H9 (cell line): ENCODE measurements at regions not wholly inside any gene's neighbourhood (a gene's known extent, or its start where the extent isn't known, plus 50 kb on each side); places are given as distances from the start of the nearest gene placed in this dataset.

ENCODE experiments used
- DNase-seq: peaks from one replicate; pipeline ENCODE4 v3.0.0-alpha.2; 2017
- H2AFZ ChIP-seq: one replicate; pipeline ENCODE4 v1.6.1; 2013; ENCODE audit warnings: mild to moderate bottlenecking, low read length, control low read depth, moderate library complexity
- H2AK5ac ChIP-seq: 2 replicates; pipeline ENCODE4 v1.6.1; 2013; ENCODE audit warnings: low read length, control low read depth, mixed read lengths; ENCODE audit not compliant: insufficient read length
- H2BK120ac ChIP-seq: one replicate; pipeline ENCODE4 v1.6.1; 2013; ENCODE audit warnings: low read depth, mild to moderate bottlenecking, low read length, control low read depth, inconsistent platforms; ENCODE audit not compliant: poor library complexity, severe bottlenecking
- H2BK12ac ChIP-seq: 2 replicates; pipeline ENCODE4 v1.6.1; 2013; ENCODE audit warnings: low read length, control low read depth, mixed read lengths, low read depth; ENCODE audit not compliant: insufficient read length
- H2BK15ac ChIP-seq: 2 replicates; pipeline ENCODE4 v1.6.1; 2013; ENCODE audit warnings: low read depth, low read length, control low read depth
- H2BK20ac ChIP-seq: one replicate; pipeline ENCODE4 v1.6.1; 2013; ENCODE audit warnings: low read depth, mild to moderate bottlenecking, low read length, control low read depth, inconsistent platforms; ENCODE audit not compliant: poor library complexity, severe bottlenecking
- H2BK5ac ChIP-seq: 2 replicates; pipeline ENCODE4 v1.6.1; 2013; ENCODE audit warnings: low read length, control low read depth, mixed read lengths; ENCODE audit not compliant: insufficient read length
- H3K14ac ChIP-seq: 2 replicates; pipeline ENCODE4 v1.6.1; 2013; ENCODE audit warnings: low read length, control low read depth; ENCODE audit not compliant: insufficient read depth
- H3K18ac ChIP-seq: 2 replicates; pipeline ENCODE4 v1.6.1; 2013; ENCODE audit warnings: low read depth, mild to moderate bottlenecking, mixed read lengths, low read length, control low read depth; ENCODE audit not compliant: insufficient read length
- H3K23ac ChIP-seq: 2 replicates; pipeline ENCODE4 v1.6.1; 2013; ENCODE audit warnings: low read length, control low read depth, mixed read lengths, low read depth; ENCODE audit not compliant: insufficient read length
- H3K23me2 ChIP-seq: 2 replicates; pipeline ENCODE4 v1.6.1; 2013; ENCODE audit warnings: low read depth, mild to moderate bottlenecking, mixed read lengths, low read length, control low read depth; ENCODE audit not compliant: insufficient read length, poor library complexity, severe bottlenecking
- H3K27ac ChIP-seq: 2 replicates; pipeline ENCODE4 v1.5.1; 2013; ENCODE audit warnings: low read length, control low read depth, mixed read lengths, low read depth; ENCODE audit not compliant: insufficient read length
- H3K27me3 ChIP-seq: 2 replicates; pipeline ENCODE4 v1.6.1; 2013; ENCODE audit warnings: low read length, control low read depth, inconsistent platforms; ENCODE audit not compliant: insufficient read depth
- H3K4ac ChIP-seq: 2 replicates; pipeline ENCODE4 v1.6.1; 2013; ENCODE audit warnings: low read depth, mild to moderate bottlenecking, control low read depth, inconsistent platforms, low read length, moderate library complexity
- H3K4me1 ChIP-seq: 2 replicates; pipeline ENCODE4 v1.6.1; 2013; ENCODE audit warnings: low read length, control low read depth, inconsistent platforms; ENCODE audit not compliant: insufficient read depth
- H3K4me2 ChIP-seq: 2 replicates; pipeline ENCODE4 v1.6.1; 2013; ENCODE audit warnings: low read length, control low read depth, mixed read lengths; ENCODE audit not compliant: insufficient read length, insufficient read depth
- H3K56ac ChIP-seq: 2 replicates; pipeline ENCODE4 v1.6.1; 2013; ENCODE audit warnings: low read depth, mild to moderate bottlenecking, mixed read lengths, low read length, control low read depth; ENCODE audit not compliant: insufficient read length
- H3K79me1 ChIP-seq: 2 replicates; pipeline ENCODE4 v1.6.1; 2013; ENCODE audit warnings: low read depth, mild to moderate bottlenecking, moderate library complexity, low read length, control low read depth, inconsistent platforms; ENCODE audit not compliant: insufficient read depth, poor library complexity, severe bottlenecking
- H3K79me2 ChIP-seq: 2 replicates; pipeline ENCODE4 v1.6.1; 2013; ENCODE audit warnings: low read length, control low read depth, inconsistent platforms; ENCODE audit not compliant: insufficient read depth
- H3K9ac ChIP-seq: 2 replicates; pipeline ENCODE4 v1.6.1; 2013; ENCODE audit warnings: low read length, control low read depth, mixed read lengths; ENCODE audit not compliant: insufficient read length; ENCODE audit errors: extremely low read depth
- H3K9me3 ChIP-seq: one replicate; pipeline ENCODE4 v1.6.1; 2013; ENCODE audit warnings: low read depth, low read length, inconsistent platforms; ENCODE audit not compliant: control insufficient read depth
- H3T11ph ChIP-seq: one replicate; pipeline ENCODE4 v1.6.1; 2013; ENCODE audit warnings: mild to moderate bottlenecking, low read length, control low read depth, inconsistent platforms
- H4K20me1 ChIP-seq: one replicate; pipeline ENCODE4 v1.6.1; 2013; ENCODE audit not compliant: control insufficient read depth, insufficient read length, insufficient read depth
- H4K5ac ChIP-seq: 2 replicates; pipeline ENCODE4 v1.6.1; 2013; ENCODE audit warnings: low read depth, mild to moderate bottlenecking, mixed read lengths, low read length, control low read depth; ENCODE audit not compliant: insufficient read length
- H4K8ac ChIP-seq: replicated peaks from 2 replicates; pipeline ENCODE4 v1.6.1; 2013; ENCODE audit warnings: low read length, control low read depth, mixed read lengths, low read depth; ENCODE audit not compliant: insufficient read length
- H4K91ac ChIP-seq: 2 replicates; pipeline ENCODE4 v1.6.1; 2013; ENCODE audit warnings: low read depth, mild to moderate bottlenecking, moderate library complexity, mixed read lengths, low read length, control low read depth; ENCODE audit not compliant: insufficient read length
- H3K27ac Mint-ChIP-seq, 3 experiments: 2 replicates in 2 of 3; 3 replicates in 1 of 3; pipeline ENCODE4 v1.8.0; 2020 to 2021; ENCODE audit warnings: mixed read lengths in 3 of 3, mild to moderate bottlenecking in 1 of 3, moderate library complexity in 1 of 3
- H3K27me3 Mint-ChIP-seq: 2 replicates; pipeline ENCODE4 v1.8.0; 2021; ENCODE audit warnings: low read depth, mild to moderate bottlenecking, moderate library complexity, mixed read lengths
- H3K36me3 Mint-ChIP-seq, 3 experiments: 2 replicates in 2 of 3; 3 replicates in 1 of 3; pipeline ENCODE4 v1.8.0; 2020 to 2021; ENCODE audit warnings: low read depth in 3 of 3, mixed read lengths in 3 of 3; ENCODE audit not compliant: insufficient read depth in 1 of 3
- H3K4me1 Mint-ChIP-seq, 2 experiments: 2 replicates each; pipeline ENCODE4 v1.8.0; 2020; ENCODE audit warnings: mixed read lengths in 2 of 2
- H3K4me3 Mint-ChIP-seq, 2 experiments: 2 replicates in 1 of 2; 3 replicates in 1 of 2; pipeline ENCODE4 v1.8.0; 2020 to 2021; ENCODE audit warnings: mild to moderate bottlenecking in 2 of 2, mixed read lengths in 2 of 2, moderate library complexity in 1 of 2
- H3K9me3 Mint-ChIP-seq, 2 experiments: 2 replicates in 1 of 2; 3 replicates in 1 of 2; pipeline ENCODE4 v1.8.0; 2020; ENCODE audit warnings: mild to moderate bottlenecking in 2 of 2, mixed read lengths in 2 of 2, moderate library complexity in 1 of 2
- WGBS: extraction: QIAGEN DNeasy Blood & Tissue Kit; methylation state at CpG from one replicate; pipeline ENCODE4 v1.1.7; 2013; ENCODE audit warnings: missing lambda C conversion rate, low lambda C conversion rate, mixed read lengths; ENCODE audit not compliant: insufficient read length; ENCODE audit errors: extremely low coverage; 5-methylcytosine and 5-hydroxymethylcytosine counted together
- TF ChIP-seq, protein P1 (sequence below): fragments of 200-600 bp; sonication (generic); conservative IDR thresholded peaks from 3 replicates; pipeline ENCODE4 v1.8.0; 2021; ENCODE audit warnings: antibody characterized with exemption, mild to moderate bottlenecking

DNA sequence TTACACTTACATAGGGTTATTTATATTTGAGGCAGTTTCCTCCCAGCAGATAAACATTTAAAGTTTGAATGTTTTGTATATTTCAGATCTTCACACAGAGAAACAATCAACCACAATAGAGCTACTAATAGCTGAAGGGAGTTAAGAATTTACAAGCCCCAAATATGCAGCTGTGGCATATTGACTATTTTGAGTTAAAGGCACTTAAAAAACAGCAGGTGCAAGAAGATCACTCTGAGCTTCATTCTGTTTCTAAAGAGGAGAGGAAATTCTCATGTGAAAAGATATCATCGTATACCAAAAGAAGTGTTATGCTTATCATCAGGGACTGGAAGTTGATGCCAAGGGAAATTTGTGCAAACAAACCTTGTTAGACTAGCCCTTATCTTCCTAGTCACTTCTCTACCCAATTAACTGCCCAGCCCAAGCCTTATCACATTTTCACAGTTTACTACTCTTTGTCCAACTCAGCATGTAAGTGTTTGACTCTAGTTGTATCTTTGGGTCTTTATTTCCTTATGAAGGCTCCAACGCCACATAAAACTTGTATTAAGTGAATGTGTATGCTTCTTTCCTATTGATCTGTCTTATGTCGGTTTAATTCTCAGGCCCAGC, 66.3 kb upstream of the COG2 start:
- H2AFZ ChIP-seq: no peak overlapping the region
- no peak overlapping the region for H2AK5ac ChIP-seq
- H3K9me3 Mint-ChIP-seq: peaks cover under 1 to 4% of the 10 kb centered on the region in 2 experiments; a peak in 3 of 5 replicates
- no peak overlapping the region for H3K27ac ChIP-seq
- H3K23me2 ChIP-seq: no peaks in the 10 kb centered on the region
- H3K4ac ChIP-seq: no peak overlapping the region
- TF ChIP-seq, protein P1, sequence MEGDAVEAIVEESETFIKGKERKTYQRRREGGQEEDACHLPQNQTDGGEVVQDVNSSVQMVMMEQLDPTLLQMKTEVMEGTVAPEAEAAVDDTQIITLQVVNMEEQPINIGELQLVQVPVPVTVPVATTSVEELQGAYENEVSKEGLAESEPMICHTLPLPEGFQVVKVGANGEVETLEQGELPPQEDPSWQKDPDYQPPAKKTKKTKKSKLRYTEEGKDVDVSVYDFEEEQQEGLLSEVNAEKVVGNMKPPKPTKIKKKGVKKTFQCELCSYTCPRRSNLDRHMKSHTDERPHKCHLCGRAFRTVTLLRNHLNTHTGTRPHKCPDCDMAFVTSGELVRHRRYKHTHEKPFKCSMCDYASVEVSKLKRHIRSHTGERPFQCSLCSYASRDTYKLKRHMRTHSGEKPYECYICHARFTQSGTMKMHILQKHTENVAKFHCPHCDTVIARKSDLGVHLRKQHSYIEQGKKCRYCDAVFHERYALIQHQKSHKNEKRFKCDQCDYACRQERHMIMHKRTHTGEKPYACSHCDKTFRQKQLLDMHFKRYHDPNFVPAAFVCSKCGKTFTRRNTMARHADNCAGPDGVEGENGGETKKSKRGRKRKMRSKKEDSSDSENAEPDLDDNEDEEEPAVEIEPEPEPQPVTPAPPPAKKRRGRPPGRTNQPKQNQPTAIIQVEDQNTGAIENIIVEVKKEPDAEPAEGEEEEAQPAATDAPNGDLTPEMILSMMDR: no peak
- no peak overlapping the region for H4K5ac ChIP-seq
- no peak overlapping the region for H3K4me3 Mint-ChIP-seq
- no peaks in the 10 kb centered on the region for H3K79me2 ChIP-seq
- H3K4me1 ChIP-seq: no peaks in the 10 kb centered on the region; the same call in 1 of the 2 replicates
- H3K27ac Mint-ChIP-seq: no peak overlapping the region; a peak in 1 of 7 replicates
- no peak overlapping the region for H3K9ac ChIP-seq
- H2BK15ac ChIP-seq: no peak overlapping the region
- H3K23ac ChIP-seq: no peak overlapping the region
- no peak overlapping the region for H3K4me2 ChIP-seq
- H3K27me3 Mint-ChIP-seq: no peaks in the 10 kb centered on the region; the same call in none of the 2 replicates
- no peak for DNase-seq
- peaks cover 19 to 24% of the 10 kb centered on the region in 2 experiments for H3K4me1 Mint-ChIP-seq
- H2BK12ac ChIP-seq: no peak overlapping the region
- H3K18ac ChIP-seq: no peak overlapping the region
- H4K91ac ChIP-seq: no peak overlapping the region
- no peak overlapping the region for H3K14ac ChIP-seq
- no CpG with 5 or more reads among the region's 3 CpGs for WGBS
- no peak overlapping the region for H4K8ac ChIP-seq
- no peaks in the 10 kb centered on the region for H4K20me1 ChIP-seq
- no peaks in the 10 kb centered on the region for H3K79me1 ChIP-seq
- H3K56ac ChIP-seq: no peak overlapping the region
- no peaks in the 10 kb centered on the region for H3K27me3 ChIP-seq
- no peak overlapping the region for H2BK5ac ChIP-seq
- H3K9me3 ChIP-seq: no peaks in the 10 kb centered on the region
- no peak overlapping the region for H3T11ph ChIP-seq
- no peaks in the 10 kb centered on the region for H3K36me3 Mint-ChIP-seq
- H2BK20ac ChIP-seq: no peak overlapping the region
- H2BK120ac ChIP-seq: no peak overlapping the region
